Lung (tissue), 11 donors: ENCODE measurements at regions not wholly inside any gene's neighbourhood (a gene's known extent, or its start where the extent isn't known, plus 50 kb on each side); places are given as distances from the start of the nearest gene placed in this dataset.

Experiments
- ATAC-seq: fragments of 200-7000 bp; cut with Tn5 transposase; one replicate; pipeline ENCODE4 v1.9.1; 2020; ENCODE audit warnings: moderate number of reproducible peaks; ENCODE audit not compliant: insufficient read depth, low FRiP score
- DNase-seq, 3 donors: peaks; one replicate each; pipeline ENCODE4 v3.0.0-alpha.2; 2013 to 2017
- H3K27ac ChIP-seq, 2 donors: one replicate each; pipeline ENCODE4 v1.5.1; 2013; ENCODE audit warnings: mild to moderate bottlenecking in 2 of 2, moderate library complexity in 2 of 2, control low read depth in 1 of 2, inconsistent platforms in 1 of 2, low read depth in 1 of 2, low read length in 1 of 2
- H3K27me3 ChIP-seq, 3 donors: one replicate each; pipeline ENCODE4 v1.5.1; 2013; ENCODE audit warnings: low read length in 2 of 3; ENCODE audit not compliant: control insufficient read depth in 3 of 3, insufficient read depth in 3 of 3
- H3K36me3 ChIP-seq, 4 donors: one replicate each; pipeline ENCODE4 v1.5.1; 2013; ENCODE audit warnings: low read length in 4 of 4, mild to moderate bottlenecking in 1 of 4, moderate library complexity in 1 of 4; ENCODE audit not compliant: control insufficient read depth in 4 of 4, insufficient read depth in 4 of 4
- H3K4me1 ChIP-seq, 5 donors: one replicate each; pipeline ENCODE4 v1.5.1; 2013; ENCODE audit warnings: low read length in 5 of 5, mild to moderate bottlenecking in 2 of 5, moderate library complexity in 1 of 5; ENCODE audit not compliant: control insufficient read depth in 5 of 5, insufficient read depth in 5 of 5
- H3K4me3 ChIP-seq: one replicate; pipeline ENCODE4 v1.5.1; 2013; ENCODE audit warnings: mild to moderate bottlenecking, control low read depth, moderate library complexity
- H3K9ac ChIP-seq, 2 donors: one replicate each; pipeline ENCODE4 v1.5.1; 2013; ENCODE audit warnings: low read length in 2 of 2, control low read depth in 1 of 2; ENCODE audit not compliant: insufficient read depth in 1 of 2
- H3K9me3 ChIP-seq, 4 donors: one replicate each; pipeline ENCODE4 v1.5.1; 2013; ENCODE audit warnings: low read length in 3 of 4, mild to moderate bottlenecking in 1 of 4, moderate library complexity in 1 of 4; ENCODE audit not compliant: control insufficient read depth in 4 of 4, insufficient read depth in 3 of 4
- WGBS, 2 donors: extraction: QIAGEN DNeasy Blood & Tissue Kit; methylation state at CpG; one replicate each; pipeline ENCODE4 v1.1.7; 2013; 5-methylcytosine and 5-hydroxymethylcytosine counted together
- TF ChIP-seq, protein P1 (sequence below): IDR thresholded peaks from 2 replicates; pipeline ENCODE4 v1.5.1; 2012; ENCODE audit warnings: mild to moderate bottlenecking; ENCODE audit errors: control extremely low read depth, extremely low read depth
- donor health status: control.
- donor health status: control.
- donor health status: Bipolar disorder and iron deficiency.
- donor health status: healthy.
- donor health status: DM: yes; HTN: yes; CAD: no.

DNA sequence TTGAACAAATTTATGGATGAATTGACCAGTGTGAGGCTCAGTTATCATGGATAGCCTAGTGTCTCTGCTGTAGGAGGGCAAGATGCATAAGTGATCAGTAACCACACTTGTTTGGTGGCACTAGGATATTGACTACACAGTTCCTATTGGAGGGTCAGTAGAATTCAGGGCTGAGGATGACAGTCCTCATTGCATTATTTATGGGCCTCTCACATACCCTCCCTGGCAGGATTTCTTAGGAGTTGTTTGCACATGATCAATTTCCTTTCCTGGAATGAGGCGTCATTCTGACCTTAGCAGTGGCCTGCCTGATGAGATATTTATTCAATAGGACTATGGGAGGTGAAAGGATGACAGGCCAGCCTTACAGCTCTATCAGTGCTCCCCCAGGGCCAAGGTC is 125.1 kb upstream of the AGBL1 start:
- DNase-seq = no peak
- no peak for ATAC-seq
- Histone ChIP-seq H3K9ac (no peak overlapping the region), H3K27me3 (no peaks in the 10 kb centered on the region), H3K4me3 (no peak overlapping the region), H3K9me3 (peaks cover 0 to 1% (median 0%) of the 10 kb centered on the region in 4 donors), H3K36me3 (no peaks in the 10 kb centered on the region), H3K27ac (no peak overlapping the region), H3K4me1 (no peaks in the 10 kb centered on the region)
- TF ChIP-seq, protein P1, sequence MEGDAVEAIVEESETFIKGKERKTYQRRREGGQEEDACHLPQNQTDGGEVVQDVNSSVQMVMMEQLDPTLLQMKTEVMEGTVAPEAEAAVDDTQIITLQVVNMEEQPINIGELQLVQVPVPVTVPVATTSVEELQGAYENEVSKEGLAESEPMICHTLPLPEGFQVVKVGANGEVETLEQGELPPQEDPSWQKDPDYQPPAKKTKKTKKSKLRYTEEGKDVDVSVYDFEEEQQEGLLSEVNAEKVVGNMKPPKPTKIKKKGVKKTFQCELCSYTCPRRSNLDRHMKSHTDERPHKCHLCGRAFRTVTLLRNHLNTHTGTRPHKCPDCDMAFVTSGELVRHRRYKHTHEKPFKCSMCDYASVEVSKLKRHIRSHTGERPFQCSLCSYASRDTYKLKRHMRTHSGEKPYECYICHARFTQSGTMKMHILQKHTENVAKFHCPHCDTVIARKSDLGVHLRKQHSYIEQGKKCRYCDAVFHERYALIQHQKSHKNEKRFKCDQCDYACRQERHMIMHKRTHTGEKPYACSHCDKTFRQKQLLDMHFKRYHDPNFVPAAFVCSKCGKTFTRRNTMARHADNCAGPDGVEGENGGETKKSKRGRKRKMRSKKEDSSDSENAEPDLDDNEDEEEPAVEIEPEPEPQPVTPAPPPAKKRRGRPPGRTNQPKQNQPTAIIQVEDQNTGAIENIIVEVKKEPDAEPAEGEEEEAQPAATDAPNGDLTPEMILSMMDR = no peak
- WGBS, 2 donors = 62 to 67% methylated on average over 1 of the region's 1 CpG

DNA sequence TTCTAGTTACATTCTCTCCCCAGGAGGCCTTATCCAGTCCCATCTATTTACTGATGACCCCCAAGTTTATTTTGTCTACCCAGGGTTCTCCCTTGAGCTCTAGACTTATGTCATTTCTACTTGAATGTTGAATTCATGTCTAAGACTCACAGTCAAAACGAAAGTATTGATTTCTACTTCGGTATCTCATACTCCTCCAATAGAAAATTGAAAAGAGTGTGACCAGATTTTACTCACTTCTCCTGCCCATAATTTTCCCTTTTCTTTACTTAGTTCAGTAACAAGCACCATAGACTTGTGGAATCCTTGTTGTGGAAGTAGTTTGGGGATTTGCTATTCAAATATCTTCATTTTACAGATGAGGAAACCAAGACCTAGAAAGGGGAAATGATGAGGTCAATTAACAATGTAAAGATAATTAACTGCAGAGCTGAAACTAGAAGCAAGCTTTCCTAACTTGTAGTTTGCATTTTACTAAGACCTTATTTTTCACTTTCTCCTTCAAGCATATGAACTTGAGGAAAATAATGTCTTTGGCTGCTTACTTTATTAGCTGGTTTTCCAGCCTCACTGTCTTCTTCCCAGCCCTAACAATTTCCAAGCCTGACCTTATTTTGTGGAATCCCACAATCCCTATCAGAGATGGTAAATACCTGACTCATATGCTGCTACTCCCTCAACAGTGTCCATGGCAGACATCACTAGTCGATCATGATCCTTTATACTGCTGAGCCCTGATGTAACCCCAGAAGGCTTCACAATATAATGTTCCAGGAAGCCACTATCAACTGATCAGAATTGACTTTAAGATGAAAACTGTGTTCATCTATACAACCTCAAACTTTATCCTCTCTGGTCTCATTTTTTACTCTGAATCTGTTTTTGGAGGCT is 123.9 kb upstream of the AGBL1 start:
- H3K9me3 ChIP-seq = peaks cover 0 to 1% (median 0%) of the 10 kb centered on the region in 4 donors
- H3K27me3 ChIP-seq = no peaks in the 10 kb centered on the region
- no peak for DNase-seq
- no peak for ATAC-seq
- TF ChIP-seq, protein P1 = no peak
- no peak overlapping the region for H3K27ac ChIP-seq
- no peaks in the 10 kb centered on the region for H3K4me1 ChIP-seq
- WGBS, 2 donors = 87 to 94% methylated on average over 3 of the region's 3 CpGs
- H3K4me3 ChIP-seq = no peak overlapping the region
- no peak overlapping the region for H3K9ac ChIP-seq
- no peaks in the 10 kb centered on the region for H3K36me3 ChIP-seq

DNA sequence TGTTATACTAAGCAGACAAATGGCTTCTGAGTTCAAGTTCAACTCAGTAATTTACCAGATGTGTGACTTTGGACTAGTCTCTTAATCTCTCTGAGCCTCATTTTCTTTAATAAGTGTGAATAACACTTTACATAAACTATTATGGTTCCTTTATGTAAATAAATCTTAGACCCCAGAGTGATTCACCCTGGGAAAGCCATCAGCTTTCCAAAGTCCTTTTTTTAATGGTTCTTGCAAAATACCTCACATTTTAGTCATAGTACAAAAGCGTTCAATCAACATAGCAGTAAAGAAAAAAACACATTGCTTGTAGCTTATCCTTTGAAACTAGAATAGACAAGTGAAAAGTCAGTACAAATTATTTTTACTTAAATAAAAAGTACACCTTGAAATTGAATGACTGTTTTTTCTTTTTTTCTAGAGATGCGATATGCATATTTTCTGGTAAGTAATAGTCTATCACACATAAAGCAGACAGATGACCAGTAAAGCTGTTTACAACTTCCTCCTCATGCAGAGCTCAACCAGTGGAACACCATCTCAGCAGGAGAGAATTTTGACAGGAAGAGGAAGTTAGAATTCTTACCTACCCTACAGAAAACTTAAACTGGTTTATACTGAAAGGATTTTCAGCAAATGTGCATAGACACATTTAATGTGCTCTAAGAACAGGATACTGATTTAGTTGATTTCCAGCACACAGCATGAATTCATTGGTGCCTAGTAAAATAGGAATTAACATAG is 123.0 kb upstream of the AGBL1 start:
- WGBS, 2 donors = 80 to 89% methylated on average over 2 of the region's 2 CpGs
- ATAC-seq = no peak
- Histone ChIP-seq H3K9ac (no peak overlapping the region), H3K4me1 (no peaks in the 10 kb centered on the region), H3K27me3 (no peaks in the 10 kb centered on the region), H3K36me3 (no peaks in the 10 kb centered on the region), H3K9me3 (peaks cover 0 to 1% (median 0%) of the 10 kb centered on the region in 4 donors), H3K27ac (no peak overlapping the region), H3K4me3 (no peak overlapping the region)
- no peak for DNase-seq
- TF ChIP-seq, protein P1 = no peak
